ENCODE measurements at regions not wholly inside any gene's neighbourhood (a gene's known extent, or its start where the extent isn't known, plus 50 kb on each side); places are given as distances from the start of the nearest gene placed in this dataset.

- TF ChIP-seq FOXM1 (IDR thresholded peaks at IDR 0.05; ENCODE audit: low read depth, low read length) (no peak), SMAD1 (IDR thresholded peaks at IDR 0.05; ENCODE audit: low read depth, partially characterized antibody) (no peak), NBN (IDR thresholded peaks at IDR 0.05) (no peak), PAX5 (IDR thresholded peaks at IDR 0.05; ENCODE audit: borderline replicate concordance, low read depth, low read length) (no peak), E2F8 (IDR thresholded peaks at IDR 0.05; ENCODE audit: low read depth, partially characterized antibody) (no peak), RB1 (IDR thresholded peaks at IDR 0.05; ENCODE audit: borderline replicate concordance) (no peak)
Observed at GRCh38 chr16:26889740-26890139, 177.0 kb upstream of the C16orf82 start (continued).

- no peaks in the 10 kb centered on the region for H3K79me2 ChIP-seq (ENCODE audit: control insufficient read depth, insufficient read depth, low read length)
- H4K20me1 ChIP-seq (ENCODE audit: control insufficient read depth, insufficient read depth), result no peaks in the 10 kb centered on the region
- RAD21 ChIA-PET (ENCODE audit: unreplicated experiment), result no interaction called here
- SMC1A ChIA-PET (ENCODE audit: uncharacterized antibody, unreplicated experiment), result no interaction called here
- no TSS peak for BruUV-seq (replicated peaks)
- DNase-seq (ENCODE audit: low read depth, low spot score) (no peak), ATAC-seq (no peak), FAIRE-seq (no peak)
- H3K9me3 ChIP-seq (replicated peaks; ENCODE audit: control insufficient read depth, insufficient read depth, low read length), result no peaks in the 10 kb centered on the region
- no peaks in the 10 kb centered on the region for H3K27me3 ChIP-seq (replicated peaks in 1 of 2; ENCODE audit: control insufficient read depth in 2 of 2, insufficient read depth in 2 of 2, low read length in 1 of 2)
- POLR2A ChIA-PET, result no interaction called here
- H3K36me3 ChIP-seq (ENCODE audit: control insufficient read depth in 2 of 2, insufficient read depth in 2 of 2, low read length in 1 of 2), result no peaks in the 10 kb centered on the region
- H3K4me2 ChIP-seq (ENCODE audit: control insufficient read depth, insufficient read depth), result no peak overlapping the region
- no peak overlapping the region for H2AFZ ChIP-seq (ENCODE audit: control insufficient read depth, low read depth, low read length)
- no peak overlapping the region for H3K4me3 ChIP-seq
- TF ChIP-seq SMARCA5 (IDR thresholded peaks at IDR 0.05) (no peak), BCL3 (IDR thresholded peaks at IDR 0.05; ENCODE audit: borderline replicate concordance, insufficient read depth, low read depth, low read length, poor library complexity, severe bottlenecking) (no peak), RCOR1 (conservative IDR thresholded peaks at IDR 0.05; ENCODE audit: low read depth, low read length) (no peak), ATF3 (IDR thresholded peaks at IDR 0.05; ENCODE audit: borderline replicate concordance, extremely low read depth, low read depth, low read length) (no peak), EP300 (IDR thresholded peaks at IDR 0.05; ENCODE audit: borderline replicate concordance in 1 of 2, control insufficient read depth in 1 of 2, low read depth in 2 of 2, low read length in 2 of 2) (no peak), IKZF1 (conservative IDR thresholded peaks at IDR 0.05) (no peak), ZNF207 (IDR thresholded peaks at IDR 0.05; ENCODE audit: borderline replicate concordance) (no peak), MEF2A (IDR thresholded peaks at IDR 0.05; ENCODE audit: insufficient read depth, low read depth, low read length) (no peak)
- in situ Hi-C loops (cut with MboI), result no loop called here
- H3K27ac ChIP-seq (ENCODE audit: control insufficient read depth, insufficient read depth), result no peak overlapping the region
- intact Hi-C loops (cut with micrococcal nuclease; ENCODE audit: unreplicated experiment), result no loop called here
- H3K9ac ChIP-seq (ENCODE audit: control insufficient read depth, insufficient read depth, low read length), result no peak overlapping the region
- CTCF ChIA-PET, result no interaction called here
- H3K4me1 ChIP-seq (ENCODE audit: control insufficient read depth, insufficient read depth, low read length), result no peaks in the 10 kb centered on the region
Observed at GRCh38 chr16:26898200-26898599, 168.5 kb upstream of the C16orf82 start.

Measured in GM12878 (cell line).